GM23338 (cell line): ENCODE measurements at regions not wholly inside any gene's neighbourhood (a gene's known extent, or its start where the extent isn't known, plus 50 kb on each side); places are given as distances from the start of the nearest gene placed in this dataset.

Source experiments
- CREB1 ChIP-seq: fragments of 250-450 bp; sonication (Bioruptor Pico); IDR thresholded peaks from 2 replicates; pipeline ENCODE4 v1.5.0; 2020; ENCODE audit warnings: low read depth, mild to moderate bottlenecking, moderate library complexity
- CTCF ChIP-seq, 2 experiments: fragments of 200-600 bp in 1 of 2; sonication (generic) in 1 of 2; conservative IDR thresholded peaks; 2 replicates each; pipeline versions ENCODE4 v1.5.1 to v1.6.1; 2016 to 2017; ENCODE audit warnings: antibody characterized with exemption in 2 of 2, low read depth in 2 of 2, mild to moderate bottlenecking in 2 of 2, moderate library complexity in 1 of 2
- ETS1 ChIP-seq: IDR thresholded peaks from 2 replicates; pipeline ENCODE4 v1.6.1; 2016; ENCODE audit warnings: antibody characterized with exemption
- EZH2 ChIP-seq: fragments of 200-600 bp; sonication (generic); IDR thresholded peaks from one replicate; pipeline ENCODE4 v1.8.0; 2017; ENCODE audit warnings: antibody characterized with exemption, mild to moderate bottlenecking, low read depth; ENCODE audit not compliant: unreplicated experiment
- EZH2phosphoT487 ChIP-seq: fragments of 200-600 bp; sonication (generic); IDR thresholded peaks from one replicate; pipeline ENCODE4 v1.8.1; 2018; ENCODE audit warnings: antibody characterized with exemption; ENCODE audit not compliant: unreplicated experiment
- REST ChIP-seq: IDR thresholded peaks from one replicate; pipeline ENCODE4 v1.6.1; 2018; ENCODE audit warnings: antibody characterized with exemption; ENCODE audit not compliant: unreplicated experiment
- ZNF114 ChIP-seq: fragments of 250-450 bp; sonication (Bioruptor Pico); IDR thresholded peaks from 2 replicates; pipeline ENCODE4 v1.5.0; 2020; ENCODE audit warnings: mild to moderate bottlenecking, moderate library complexity
- ZNF331 ChIP-seq: fragments of 250-450 bp; sonication (Bioruptor Pico); IDR thresholded peaks from 2 replicates; pipeline ENCODE4 v1.5.0; 2020; ENCODE audit warnings: low read depth, mild to moderate bottlenecking, moderate library complexity

- TF ChIP-seq CTCF (conservative IDR thresholded peaks at IDR 0.05; ENCODE audit: low read depth in 2 of 2) = no peak
- TF ChIP-seq EZH2phosphoT487 = no peak
- no peak for TF ChIP-seq REST
- no peak for TF ChIP-seq EZH2
- no peak for TF ChIP-seq CREB1
- TF ChIP-seq ZNF114 (CRISPR knock-in tag) = no peak
- no peak for TF ChIP-seq ETS1
- TF ChIP-seq ZNF331 (CRISPR knock-in tag) = no peak
Measured at GRCh38 chr13:56900549-56901279, 240.0 kb upstream of the PRR20A start.
